ENCODE measurements at regions not wholly inside any gene's neighbourhood (a gene's known extent, or its start where the extent isn't known, plus 50 kb on each side); places are given as distances from the start of the nearest gene placed in this dataset.

GRCh38 chr9:88691091-88691490 lies 156.1 kb downstream of the NXNL2 start:
- TF ChIP-seq, protein P1, sequence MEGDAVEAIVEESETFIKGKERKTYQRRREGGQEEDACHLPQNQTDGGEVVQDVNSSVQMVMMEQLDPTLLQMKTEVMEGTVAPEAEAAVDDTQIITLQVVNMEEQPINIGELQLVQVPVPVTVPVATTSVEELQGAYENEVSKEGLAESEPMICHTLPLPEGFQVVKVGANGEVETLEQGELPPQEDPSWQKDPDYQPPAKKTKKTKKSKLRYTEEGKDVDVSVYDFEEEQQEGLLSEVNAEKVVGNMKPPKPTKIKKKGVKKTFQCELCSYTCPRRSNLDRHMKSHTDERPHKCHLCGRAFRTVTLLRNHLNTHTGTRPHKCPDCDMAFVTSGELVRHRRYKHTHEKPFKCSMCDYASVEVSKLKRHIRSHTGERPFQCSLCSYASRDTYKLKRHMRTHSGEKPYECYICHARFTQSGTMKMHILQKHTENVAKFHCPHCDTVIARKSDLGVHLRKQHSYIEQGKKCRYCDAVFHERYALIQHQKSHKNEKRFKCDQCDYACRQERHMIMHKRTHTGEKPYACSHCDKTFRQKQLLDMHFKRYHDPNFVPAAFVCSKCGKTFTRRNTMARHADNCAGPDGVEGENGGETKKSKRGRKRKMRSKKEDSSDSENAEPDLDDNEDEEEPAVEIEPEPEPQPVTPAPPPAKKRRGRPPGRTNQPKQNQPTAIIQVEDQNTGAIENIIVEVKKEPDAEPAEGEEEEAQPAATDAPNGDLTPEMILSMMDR (IDR thresholded peaks at IDR 0.05) = no peak
- TF ChIP-seq POLR2AphosphoS5 (IDR thresholded peaks at IDR 0.05; ENCODE audit: low read depth, low read length) = no peak
- TF ChIP-seq REST (IDR thresholded peaks at IDR 0.05; ENCODE audit: insufficient read depth in 1 of 2, low read depth in 2 of 2, low read length in 1 of 2) = no peak
- TF ChIP-seq SIN3A (IDR thresholded peaks at IDR 0.05; ENCODE audit: borderline replicate concordance, insufficient read depth, low read depth, low read length) = no peak
